ENCODE measurements at regions not wholly inside any gene's neighbourhood (a gene's known extent, or its start where the extent isn't known, plus 50 kb on each side); places are given as distances from the start of the nearest gene placed in this dataset.

DNA sequence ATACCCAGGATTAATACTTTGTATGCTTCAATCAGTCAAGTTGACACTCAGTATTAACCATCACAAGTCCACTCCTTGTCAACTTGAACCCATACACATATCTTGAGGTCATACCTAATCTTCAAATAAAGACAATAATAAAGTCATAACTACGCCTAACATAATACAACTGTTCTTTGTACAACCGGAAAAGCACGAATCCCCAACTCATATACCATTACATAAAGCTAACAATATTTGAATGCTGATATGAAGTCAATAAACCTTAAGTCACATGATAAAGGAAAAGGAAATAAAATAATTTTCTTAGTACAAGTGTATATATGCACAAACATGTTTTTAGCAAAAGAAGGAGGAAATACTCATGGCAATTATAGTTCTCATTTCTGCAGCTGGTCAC, 770.6 kb upstream of the GYPC start:
- TF ChIP-seq, protein P1, sequence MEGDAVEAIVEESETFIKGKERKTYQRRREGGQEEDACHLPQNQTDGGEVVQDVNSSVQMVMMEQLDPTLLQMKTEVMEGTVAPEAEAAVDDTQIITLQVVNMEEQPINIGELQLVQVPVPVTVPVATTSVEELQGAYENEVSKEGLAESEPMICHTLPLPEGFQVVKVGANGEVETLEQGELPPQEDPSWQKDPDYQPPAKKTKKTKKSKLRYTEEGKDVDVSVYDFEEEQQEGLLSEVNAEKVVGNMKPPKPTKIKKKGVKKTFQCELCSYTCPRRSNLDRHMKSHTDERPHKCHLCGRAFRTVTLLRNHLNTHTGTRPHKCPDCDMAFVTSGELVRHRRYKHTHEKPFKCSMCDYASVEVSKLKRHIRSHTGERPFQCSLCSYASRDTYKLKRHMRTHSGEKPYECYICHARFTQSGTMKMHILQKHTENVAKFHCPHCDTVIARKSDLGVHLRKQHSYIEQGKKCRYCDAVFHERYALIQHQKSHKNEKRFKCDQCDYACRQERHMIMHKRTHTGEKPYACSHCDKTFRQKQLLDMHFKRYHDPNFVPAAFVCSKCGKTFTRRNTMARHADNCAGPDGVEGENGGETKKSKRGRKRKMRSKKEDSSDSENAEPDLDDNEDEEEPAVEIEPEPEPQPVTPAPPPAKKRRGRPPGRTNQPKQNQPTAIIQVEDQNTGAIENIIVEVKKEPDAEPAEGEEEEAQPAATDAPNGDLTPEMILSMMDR (IDR thresholded peaks at IDR 0.05): no peak
- TF ChIP-seq POLR2A (IDR thresholded peaks at IDR 0.05): no peak
